GM20000 (cell line): ENCODE measurements at regions not wholly inside any gene's neighbourhood (a gene's known extent, or its start where the extent isn't known, plus 50 kb on each side); places are given as distances from the start of the nearest gene placed in this dataset.

Source experiments
- DNase-seq: peaks from one replicate; pipeline ENCODE4 v3.0.0; 2012; ENCODE audit warnings: low spot score
- TF ChIP-seq, protein P1 (sequence below): IDR thresholded peaks from 2 replicates; pipeline ENCODE4 v1.5.1; 2012; ENCODE audit warnings: mild to moderate bottlenecking, control low read depth; ENCODE audit errors: extremely low read depth, missing control alignments

GRCh38 chr9:89880161-89880560, 275.3 kb downstream of the GADD45G start:
- TF ChIP-seq, protein P1, sequence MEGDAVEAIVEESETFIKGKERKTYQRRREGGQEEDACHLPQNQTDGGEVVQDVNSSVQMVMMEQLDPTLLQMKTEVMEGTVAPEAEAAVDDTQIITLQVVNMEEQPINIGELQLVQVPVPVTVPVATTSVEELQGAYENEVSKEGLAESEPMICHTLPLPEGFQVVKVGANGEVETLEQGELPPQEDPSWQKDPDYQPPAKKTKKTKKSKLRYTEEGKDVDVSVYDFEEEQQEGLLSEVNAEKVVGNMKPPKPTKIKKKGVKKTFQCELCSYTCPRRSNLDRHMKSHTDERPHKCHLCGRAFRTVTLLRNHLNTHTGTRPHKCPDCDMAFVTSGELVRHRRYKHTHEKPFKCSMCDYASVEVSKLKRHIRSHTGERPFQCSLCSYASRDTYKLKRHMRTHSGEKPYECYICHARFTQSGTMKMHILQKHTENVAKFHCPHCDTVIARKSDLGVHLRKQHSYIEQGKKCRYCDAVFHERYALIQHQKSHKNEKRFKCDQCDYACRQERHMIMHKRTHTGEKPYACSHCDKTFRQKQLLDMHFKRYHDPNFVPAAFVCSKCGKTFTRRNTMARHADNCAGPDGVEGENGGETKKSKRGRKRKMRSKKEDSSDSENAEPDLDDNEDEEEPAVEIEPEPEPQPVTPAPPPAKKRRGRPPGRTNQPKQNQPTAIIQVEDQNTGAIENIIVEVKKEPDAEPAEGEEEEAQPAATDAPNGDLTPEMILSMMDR: no peak
- no peak for DNase-seq

- DNase-seq: no peak
- TF ChIP-seq, protein P1: no peak
Observed at GRCh38 chr9:89880721-89881120, 275.9 kb downstream of the GADD45G start.

GRCh38 chr9:89881431-89881830, 276.6 kb downstream of the GADD45G start:
- TF ChIP-seq, protein P1: no peak
- no peak for DNase-seq

- no peak for DNase-seq
- TF ChIP-seq, protein P1: no peak
Observed at GRCh38 chr9:89882930-89883361, 278.1 kb downstream of the GADD45G start.

DNA sequence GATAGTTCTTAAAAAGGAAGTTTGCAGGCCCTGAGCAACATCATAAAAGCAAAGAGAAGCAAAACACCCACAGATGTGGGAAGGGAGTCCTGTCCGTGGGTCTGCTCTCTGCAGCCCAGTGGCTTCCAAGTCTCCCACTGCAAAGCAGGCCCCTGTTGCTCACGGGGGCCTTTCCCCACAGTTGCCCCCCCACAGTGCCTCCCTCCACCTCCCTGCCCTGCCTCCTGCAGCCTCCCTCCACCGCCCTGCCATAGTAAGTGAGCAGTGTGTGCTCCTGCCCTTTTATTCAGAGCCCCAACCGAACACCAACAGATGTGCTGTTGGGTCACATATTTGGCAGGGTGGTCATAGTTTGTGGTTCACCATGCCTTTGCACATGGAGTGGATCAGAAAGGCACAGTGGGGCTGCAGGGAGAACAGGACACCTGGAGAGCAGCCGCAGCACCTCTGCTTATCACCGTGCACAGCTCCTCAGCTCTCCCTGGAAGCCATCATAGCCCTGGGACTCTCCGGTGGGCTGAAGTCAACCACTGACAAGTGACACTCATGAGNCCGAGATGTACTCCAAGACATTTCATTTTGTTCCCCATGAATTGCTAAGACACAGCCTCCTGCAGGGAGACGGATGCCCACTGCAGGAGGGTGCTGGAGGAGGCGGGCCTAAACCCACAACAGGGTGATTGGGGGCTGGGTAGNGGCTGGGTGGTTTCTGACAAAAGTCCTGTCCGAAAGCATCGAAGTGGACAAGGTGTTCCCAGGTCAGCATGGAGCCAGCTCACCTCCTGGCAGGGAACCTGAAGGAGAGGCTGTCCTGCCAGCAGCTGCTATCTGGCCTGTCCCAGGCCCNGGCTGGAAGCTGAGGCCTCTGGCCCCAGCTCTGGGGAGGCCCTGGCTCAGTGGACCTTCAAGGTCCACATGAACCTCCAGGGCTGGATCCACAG, 278.9 kb downstream of the GADD45G start:
- DNase-seq: no peak
- TF ChIP-seq, protein P1: no peak

- TF ChIP-seq, protein P1: no peak
- DNase-seq: no peak
Observed at GRCh38 chr9:89884356-89885083, 279.7 kb downstream of the GADD45G start.

GRCh38 chr9:89885156-89885555, 280.3 kb downstream of the GADD45G start:
- no peak for DNase-seq
- TF ChIP-seq, protein P1: no peak
